Astrocyte (in vitro differentiated cells and primary cell): ENCODE measurements at regions not wholly inside any gene's neighbourhood (a gene's known extent, or its start where the extent isn't known, plus 50 kb on each side); places are given as distances from the start of the nearest gene placed in this dataset.

Experiments used
- DNase-seq: peaks from one replicate; pipeline ENCODE4 v3.0.0-alpha.2; 2010; ENCODE audit warnings: low read depth
- FAIRE-seq: peaks from 2 replicates; lab custom pipeline; 2011; peaks lifted over from hg19 to GRCh38; lab: Jason Lieb, UNC
- H2AFZ ChIP-seq: 2 replicates; pipeline ENCODE4 v1.6.0; 2012; ENCODE audit warnings: low read depth, low read length, inconsistent platforms
- H3K27ac ChIP-seq: 2 replicates; pipeline ENCODE4 v1.5.1; 2011; ENCODE audit warnings: low read depth, low read length, inconsistent platforms
- H3K27me3 ChIP-seq: 2 replicates; pipeline ENCODE4 v1.6.0; 2011; ENCODE audit warnings: low read length, inconsistent platforms; ENCODE audit not compliant: insufficient read depth
- H3K36me3 ChIP-seq: 2 replicates; pipeline ENCODE4 v1.5.1; 2011; ENCODE audit warnings: low read length, inconsistent platforms; ENCODE audit not compliant: insufficient read depth
- H3K4me1 ChIP-seq: 2 replicates; pipeline ENCODE4 v1.5.1; 2011; ENCODE audit warnings: low read length, inconsistent platforms; ENCODE audit not compliant: insufficient read depth
- H3K4me2 ChIP-seq: 2 replicates; pipeline ENCODE4 v1.6.0; 2012; ENCODE audit warnings: low read length, inconsistent platforms
- H3K4me3 ChIP-seq: 2 replicates; pipeline ENCODE4 v1.5.1; 2011; ENCODE audit warnings: low read depth, mild to moderate bottlenecking, low read length, inconsistent platforms; ENCODE audit not compliant: insufficient read depth
- H3K79me2 ChIP-seq: 2 replicates; pipeline ENCODE4 v1.6.0; 2012; ENCODE audit warnings: mild to moderate bottlenecking, low read length, inconsistent platforms; ENCODE audit not compliant: insufficient read depth
- H3K9ac ChIP-seq: 2 replicates; pipeline ENCODE4 v1.6.0; 2012; ENCODE audit warnings: mild to moderate bottlenecking, low read length, inconsistent platforms
- H3K9me3 ChIP-seq: 2 replicates; pipeline ENCODE4 v1.5.1; 2012; ENCODE audit warnings: low read depth, mild to moderate bottlenecking, low read length, inconsistent platforms; ENCODE audit not compliant: insufficient read depth
- H4K20me1 ChIP-seq: 2 replicates; pipeline ENCODE4 v1.6.0; 2012; ENCODE audit warnings: low read length, inconsistent platforms; ENCODE audit not compliant: insufficient read depth
- H3K27ac Mint-ChIP-seq: one replicate; pipeline ENCODE4 v1.8.0; 2021; ENCODE audit warnings: mild to moderate bottlenecking, mixed read lengths; ENCODE audit not compliant: unreplicated experiment
- H3K27me3 Mint-ChIP-seq: one replicate; pipeline ENCODE4 v1.8.0; 2021; ENCODE audit warnings: low read depth, mixed read lengths; ENCODE audit not compliant: unreplicated experiment
- H3K36me3 Mint-ChIP-seq: one replicate; pipeline ENCODE4 v1.8.0; 2021; ENCODE audit warnings: low read depth, mixed read lengths; ENCODE audit not compliant: unreplicated experiment
- H3K4me1 Mint-ChIP-seq: one replicate; pipeline ENCODE4 v1.8.0; 2021; ENCODE audit warnings: low read depth, mixed read lengths; ENCODE audit not compliant: unreplicated experiment
- H3K4me3 Mint-ChIP-seq: one replicate; pipeline ENCODE4 v1.8.0; 2021; ENCODE audit warnings: mild to moderate bottlenecking, moderate library complexity, mixed read lengths; ENCODE audit not compliant: unreplicated experiment
- H3K9me3 Mint-ChIP-seq: one replicate; pipeline ENCODE4 v1.8.0; 2021; ENCODE audit warnings: mild to moderate bottlenecking, mixed read lengths; ENCODE audit not compliant: unreplicated experiment
- CTCF ChIP-seq: IDR thresholded peaks from 2 replicates; pipeline ENCODE4 v1.5.1; 2011; ENCODE audit warnings: low read depth, mild to moderate bottlenecking, inconsistent platforms, low read length, moderate library complexity; ENCODE audit not compliant: insufficient read depth
- EZH2 ChIP-seq: IDR thresholded peaks from 2 replicates; pipeline ENCODE4 v1.6.1; 2012; ENCODE audit warnings: mild to moderate bottlenecking, low read length, inconsistent platforms; ENCODE audit not compliant: insufficient read depth

GRCh38 chr2:4246364-4247131 is 543.2 kb downstream of the DCDC2C start:
- no peaks in the 10 kb centered on the region for H3K27me3 Mint-ChIP-seq
- H3K9ac ChIP-seq, result no peak overlapping the region
- TF ChIP-seq EZH2, result no peak
- no peak overlapping the region for H3K4me2 ChIP-seq
- no peak overlapping the region for H3K27ac Mint-ChIP-seq
- H3K36me3 Mint-ChIP-seq, result no peaks in the 10 kb centered on the region
- H3K9me3 ChIP-seq, result peaks cover 11% of the 10 kb centered on the region
- H3K36me3 ChIP-seq, result no peaks in the 10 kb centered on the region
- H3K27ac ChIP-seq, result no peak overlapping the region
- no peaks in the 10 kb centered on the region for H4K20me1 ChIP-seq
- H3K4me1 Mint-ChIP-seq, result peaks cover 5% of the 10 kb centered on the region
- peaks cover 3% of the 10 kb centered on the region for H3K9me3 Mint-ChIP-seq
- H3K79me2 ChIP-seq, result no peaks in the 10 kb centered on the region
- no peaks in the 10 kb centered on the region for H3K27me3 ChIP-seq
- H2AFZ ChIP-seq, result no peak overlapping the region
- no peaks in the 10 kb centered on the region for H3K4me1 ChIP-seq
- no peak overlapping the region for H3K4me3 ChIP-seq
- no peak overlapping the region for H3K4me3 Mint-ChIP-seq
- no peak for FAIRE-seq
- no peak for DNase-seq

GRCh38 chr2:4247791-4248190 is 544.4 kb downstream of the DCDC2C start:
- Mint-ChIP-seq H3K4me1 (peaks cover 5% of the 10 kb centered on the region), H3K27me3 (no peaks in the 10 kb centered on the region), H3K9me3 (peaks cover 3% of the 10 kb centered on the region), H3K4me3 (no peak overlapping the region), H3K36me3 (no peaks in the 10 kb centered on the region), H3K27ac (peak overlapping the region; percentile 60)
- no peak overlapping the region for H3K4me2 ChIP-seq
- no peaks in the 10 kb centered on the region for H3K79me2 ChIP-seq
- FAIRE-seq, result no peak
- no peaks in the 10 kb centered on the region for H3K36me3 ChIP-seq
- H3K4me3 ChIP-seq, result no peak overlapping the region
- no peaks in the 10 kb centered on the region for H3K4me1 ChIP-seq
- H3K27ac ChIP-seq, result no peak overlapping the region
- TF ChIP-seq EZH2, result no peak
- no peak for TF ChIP-seq CTCF
- DNase-seq, result no peak
- H4K20me1 ChIP-seq, result no peaks in the 10 kb centered on the region
- no peak overlapping the region for H2AFZ ChIP-seq
- no peak overlapping the region for H3K9ac ChIP-seq
- no peaks in the 10 kb centered on the region for H3K27me3 ChIP-seq
- H3K9me3 ChIP-seq, result peaks cover 11% of the 10 kb centered on the region

GRCh38 chr2:4255491-4255890 is 552.1 kb downstream of the DCDC2C start:
- Mint-ChIP-seq H3K9me3 (peaks cover 3% of the 10 kb centered on the region), H3K4me1 (peaks cover 3% of the 10 kb centered on the region), H3K36me3 (no peaks in the 10 kb centered on the region), H3K27me3 (no peaks in the 10 kb centered on the region), H3K4me3 (no peak overlapping the region), H3K27ac (no peak overlapping the region)
- no peaks in the 10 kb centered on the region for H4K20me1 ChIP-seq
- H3K9ac ChIP-seq, result no peak overlapping the region
- DNase-seq (no peak), FAIRE-seq (no peak)
- no peaks in the 10 kb centered on the region for H3K79me2 ChIP-seq
- no peak overlapping the region for H3K4me2 ChIP-seq
- peaks cover 8% of the 10 kb centered on the region for H3K9me3 ChIP-seq
- no peak for TF ChIP-seq CTCF
- TF ChIP-seq EZH2, result no peak
- no peaks in the 10 kb centered on the region for H3K36me3 ChIP-seq
- H3K4me1 ChIP-seq, result no peaks in the 10 kb centered on the region
- H3K27ac ChIP-seq, result no peak overlapping the region
- H2AFZ ChIP-seq, result no peak overlapping the region
- no peaks in the 10 kb centered on the region for H3K27me3 ChIP-seq
- H3K4me3 ChIP-seq, result no peak overlapping the region
